HepG2 (cell line): ENCODE measurements at regions not wholly inside any gene's neighbourhood (a gene's known extent, or its start where the extent isn't known, plus 50 kb on each side); places are given as distances from the start of the nearest gene placed in this dataset.

Experiments
- ATAC-seq: fragments of 200-7000 bp; cut with Tn5 transposase; 3 replicates; pipeline ENCODE4 v1.9.1; 2020; ENCODE audit warnings: mild to moderate bottlenecking, moderate library complexity
- BruUV-seq: library from RNA; stranded (reverse); fragments of 400-500 nt; replicated peaks from 2 replicates; lab custom pipeline; 2021; lab: Mats Ljungman, UMichigan
- CTCF ChIA-PET: fragments of 300-600 bp; formaldehyde crosslinking; extraction: SDS; loops from one replicate; lab custom pipeline; 2021; ENCODE audit warnings: low total read pairs, inconsistent platforms, low intra/inter-chr PET ratio; lab: Yijun Ruan, JAX
- POLR2A ChIA-PET: fragments of 350-600 bp; sonication (Branson Sonifier 250); formaldehyde crosslinking; loops from one replicate; lab custom pipeline; 2020; ENCODE audit warnings: antibody characterized with exemption, inconsistent platforms; lab: Yijun Ruan, JAX
- DNase-seq: peaks from one replicate; pipeline ENCODE4 v3.0.0-alpha.2; 2015; ENCODE audit warnings: low spot score
- FAIRE-seq: peaks from 3 replicates; lab custom pipeline; 2011; peaks lifted over from hg19 to GRCh38; lab: Jason Lieb, UNC
- H2AFZ ChIP-seq: one replicate; pipeline ENCODE4 v1.6.1; 2011; ENCODE audit warnings: low read length, inconsistent platforms
- H3K27ac ChIP-seq: fragments of 300-600 bp; 3 replicates; pipeline ENCODE4 v1.8.0; 2011; ENCODE audit warnings: mixed run types, mild to moderate bottlenecking, mixed read lengths, low read length, inconsistent platforms; ENCODE audit not compliant: insufficient read depth; ENCODE audit errors: extremely low read length
- H3K27me3 ChIP-seq, 2 experiments: fragments of 200-600 bp in 1 of 2; 2 replicates in 1 of 2; 3 replicates in 1 of 2; pipeline versions ENCODE4 v1.6.0 to v1.8.0; 2011; ENCODE audit warnings: low read length in 2 of 2, mild to moderate bottlenecking in 2 of 2, moderate library complexity in 2 of 2, inconsistent platforms in 1 of 2; ENCODE audit not compliant: insufficient read depth in 2 of 2, control insufficient read depth in 1 of 2
- H3K36me3 ChIP-seq, 2 experiments: fragments of 200-600 bp in 1 of 2; replicated peaks in 1 of 2; 2 replicates in 1 of 2; 3 replicates in 1 of 2; pipeline versions ENCODE4 v1.5.1 to v1.8.0; 2011; ENCODE audit warnings: low read length in 2 of 2, inconsistent platforms in 1 of 2; ENCODE audit not compliant: insufficient read depth in 2 of 2, control insufficient read depth in 1 of 2
- H3K4me1 ChIP-seq: 2 replicates; pipeline ENCODE4 v1.5.1; 2012; ENCODE audit warnings: low read length, inconsistent platforms; ENCODE audit not compliant: insufficient read depth
- H3K4me2 ChIP-seq: 2 replicates; pipeline ENCODE4 v1.6.0; 2011; ENCODE audit warnings: low read depth, low read length, inconsistent platforms
- H3K4me3 ChIP-seq, 3 experiments: fragments of 200-600 bp in 1 of 3; sonication (generic), shearing (Covaris generic) in 1 of 3; replicated peaks in 1 of 3; 2 replicates each; pipeline ENCODE4 v1.5.1; 2011 to 2016; ENCODE audit warnings: low read length in 3 of 3, inconsistent platforms in 2 of 3, low read depth in 2 of 3, mild to moderate bottlenecking in 2 of 3, control low read depth in 1 of 3, mixed read lengths in 1 of 3; ENCODE audit not compliant: insufficient read depth in 1 of 3
- H3K79me2 ChIP-seq: one replicate; pipeline ENCODE4 v1.6.1; 2011; ENCODE audit warnings: low read length, inconsistent platforms; ENCODE audit not compliant: insufficient read depth
- H3K9ac ChIP-seq: 2 replicates; pipeline ENCODE4 v1.6.0; 2011; ENCODE audit warnings: mild to moderate bottlenecking, low read depth, low read length, inconsistent platforms; ENCODE audit not compliant: insufficient read depth
- H3K9me3 ChIP-seq: 2 replicates; pipeline ENCODE4 v1.5.1; 2012; ENCODE audit warnings: mild to moderate bottlenecking, low read length
- H4K20me1 ChIP-seq: 2 replicates; pipeline ENCODE4 v1.6.0; 2011; ENCODE audit warnings: inconsistent platforms, mild to moderate bottlenecking, low read length, moderate library complexity; ENCODE audit not compliant: insufficient read depth
- ARNTL ChIP-seq: sonication (generic); formaldehyde crosslinking; IDR thresholded peaks from 2 replicates; pipeline ENCODE4 v1.4.0; 2020; ENCODE audit warnings: mild to moderate bottlenecking, missing genetic modification reagents
- CEBPB ChIP-seq: IDR thresholded peaks from 2 replicates; pipeline ENCODE4 v1.6.1; 2011; ENCODE audit warnings: low read depth, low read length, improper control_type of control experiment, borderline replicate concordance
- DPF2 ChIP-seq: sonication (generic); formaldehyde crosslinking; IDR thresholded peaks from 2 replicates; pipeline ENCODE4 v1.4.0; 2020; ENCODE audit warnings: mild to moderate bottlenecking, low read depth, missing genetic modification reagents, borderline replicate concordance
- HNF4A ChIP-seq: sonication (generic); formaldehyde crosslinking; IDR thresholded peaks from 2 replicates; pipeline ENCODE4 v1.4.0; 2020; ENCODE audit warnings: missing genetic modification reagents
- SMAD9 ChIP-seq: sonication (generic); formaldehyde crosslinking; IDR thresholded peaks from 2 replicates; pipeline ENCODE4 v1.5.1; 2020; ENCODE audit warnings: mild to moderate bottlenecking, missing genetic modification reagents
- TBX2 ChIP-seq: sonication (generic); formaldehyde crosslinking; IDR thresholded peaks from 2 replicates; pipeline ENCODE4 v1.5.0; 2020; ENCODE audit warnings: missing genetic modification reagents, mild to moderate bottlenecking, borderline replicate concordance
- TFAP4 ChIP-seq: sonication (generic); IDR thresholded peaks from 2 replicates; pipeline ENCODE4 v1.6.1; 2016; ENCODE audit warnings: low read depth, borderline replicate concordance
- WGBS: methylation state at CpG from one replicate; pipeline ENCODE4 v1.1.6; 2017; ENCODE audit warnings: low lambda C conversion rate; 5-methylcytosine and 5-hydroxymethylcytosine counted together
- in situ Hi-C: cut with HindIII; loops from 2 replicates; pipeline ENCODE4 v1.10.0; 2017; ENCODE audit warnings: low pct_unique_long_range_greater_than_20kb; ENCODE audit not compliant: extremely low pct_ligation_motif_present
- intact Hi-C: fragments of 100-400 bp; cut with micrococcal nuclease; formaldehyde crosslinking; loops from one replicate; pipeline ENCODE4 v1.10.0; 2022; ENCODE audit not compliant: unreplicated experiment
- TF ChIP-seq, protein P1 (sequence below): sonication (generic); formaldehyde crosslinking; IDR thresholded peaks from 2 replicates; pipeline ENCODE4 v1.8.0; 2022; ENCODE audit warnings: low read depth, missing genetic modification reagents

DNA sequence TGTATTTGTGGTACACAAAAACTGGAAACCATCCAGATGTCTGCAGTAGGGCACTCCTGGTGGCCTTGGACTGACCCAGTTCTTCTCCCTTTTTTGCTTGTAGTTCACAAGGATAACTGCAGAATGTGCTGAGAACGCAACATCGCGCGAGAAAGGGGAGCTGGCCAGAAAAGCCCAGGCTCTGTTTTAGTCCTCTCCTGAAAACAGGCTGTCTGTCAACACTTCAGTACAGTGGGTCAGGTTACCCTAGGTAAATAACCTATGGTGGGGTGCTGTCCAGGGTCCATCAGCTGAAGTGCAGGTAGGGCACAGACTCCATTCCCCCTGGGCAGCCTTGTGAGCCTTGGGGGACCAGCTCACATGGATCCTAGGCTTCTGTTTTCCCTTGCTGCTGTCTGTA lies 495.8 kb downstream of the MDFIC start (continued):
- TF ChIP-seq TFAP4 (peak; percentile 24; the same call in 1 of the 2 replicates), HNF4A (peak; percentile 40; the same call in 1 of the 2 replicates), ARNTL (CRISPR knock-in tag) (no peak), SMAD9 (no peak), TBX2 (no peak), CEBPB (no peak)
- TF ChIP-seq, protein P1, sequence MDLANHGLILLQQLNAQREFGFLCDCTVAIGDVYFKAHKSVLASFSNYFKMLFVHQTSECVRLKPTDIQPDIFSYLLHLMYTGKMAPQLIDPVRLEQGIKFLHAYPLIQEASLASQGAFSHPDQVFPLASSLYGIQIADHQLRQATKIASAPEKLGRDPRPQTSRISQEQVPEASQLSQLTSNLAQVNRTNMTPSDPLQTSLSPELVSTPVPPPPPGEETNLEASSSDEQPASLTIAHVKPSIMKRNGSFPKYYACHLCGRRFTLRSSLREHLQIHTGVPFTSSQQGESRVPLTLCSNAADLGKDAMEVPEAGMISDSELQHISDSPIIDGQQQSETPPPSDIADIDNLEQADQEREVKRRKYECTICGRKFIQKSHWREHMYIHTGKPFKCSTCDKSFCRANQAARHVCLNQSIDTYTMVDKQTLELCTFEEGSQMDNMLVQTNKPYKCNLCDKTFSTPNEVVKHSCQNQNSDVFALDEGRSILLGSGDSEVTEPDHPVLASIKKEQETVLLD (CRISPR knock-in tag) = no peak

GRCh38 chr7:115410972-115411686 lies 489.2 kb downstream of the MDFIC start:
- no peaks in the 10 kb centered on the region for H3K9me3 ChIP-seq
- no peak overlapping the region for H2AFZ ChIP-seq
- 20% methylated on average over 3 of the region's 3 CpGs for WGBS
- H3K27ac ChIP-seq = no peak overlapping the region
- TF ChIP-seq DPF2 (CRISPR knock-in tag) = no peak
- TF ChIP-seq, all 625 proteins: peak for 0
- Histone ChIP-seq H4K20me1 (no peaks in the 10 kb centered on the region), H3K36me3 (no peaks in the 10 kb centered on the region), H3K27me3 (no peaks in the 10 kb centered on the region; a peak in 1 of 5 replicates), H3K9ac (no peak overlapping the region), H3K4me1 (no peaks in the 10 kb centered on the region), H3K4me3 (no peak overlapping the region), H3K4me2 (no peak overlapping the region), H3K79me2 (no peaks in the 10 kb centered on the region)
- CTCF ChIA-PET = no interaction called here
- POLR2A ChIA-PET = no interaction called here
- intact Hi-C loops = no loop called here
- BruUV-seq = no TSS peak
- ATAC-seq (no peak), DNase-seq (no peak), FAIRE-seq (no peak)
- in situ Hi-C loops = no loop called here
